ENCODE measurements at regions not wholly inside any gene's neighbourhood (a gene's known extent, or its start where the extent isn't known, plus 50 kb on each side); places are given as distances from the start of the nearest gene placed in this dataset.

- Histone ChIP-seq H3K4me3 (peak overlapping the region in 1 of 2 donors; percentile 3), H3K9me3 (no peaks in the 10 kb centered on the region), H3K36me3 (no peaks in the 10 kb centered on the region), H3K27ac (peak overlapping the region; percentile 70 to 85), H3K27me3 (no peaks in the 10 kb centered on the region), H3K4me1 (peaks cover 29 to 40% of the 10 kb centered on the region in 2 donors)
- peak; percentile 69 to 71 for DNase-seq
- TF ChIP-seq CTCF (IDR thresholded peaks at IDR 0.05) (peak in 1 of 4 experiments; percentile 3), POLR2A (IDR thresholded peaks at IDR 0.05) (no peak)
- intact Hi-C loops (cut with DNase I; ENCODE audit: low total_unique reads), result loop anchor here (10.0 kb wide), 1 partner anchor 90 kb away; no protein-coding TSS in a partner anchor
These were observed 260.5 kb upstream of the KLF14 start for GRCh38 chr7:130994378-130995115.

GRCh38 chr7:130995252-130996081, 261.5 kb upstream of the KLF14 start:
- TF ChIP-seq CTCF (IDR thresholded peaks at IDR 0.05) (no peak), POLR2A (IDR thresholded peaks at IDR 0.05) (no peak)
- H3K27me3 ChIP-seq, result no peaks in the 10 kb centered on the region
- H3K4me1 ChIP-seq, result peaks cover 32 to 39% of the 10 kb centered on the region in 2 donors
- peak overlapping the region in 1 of 2 donors; percentile 1 for H3K4me3 ChIP-seq
- intact Hi-C loops (cut with DNase I; ENCODE audit: low total_unique reads), result loop anchor here (10.0 kb wide), 1 partner anchor 91 kb away; no protein-coding TSS in a partner anchor
- no peak for DNase-seq
- no peaks in the 10 kb centered on the region for H3K9me3 ChIP-seq
- H3K27ac ChIP-seq, result peak overlapping the region; percentile 70 to 85
- no peaks in the 10 kb centered on the region for H3K36me3 ChIP-seq

GRCh38 chr7:130996205-130996832, 262.3 kb upstream of the KLF14 start:
- Histone ChIP-seq H3K27me3 (no peaks in the 10 kb centered on the region), H3K27ac (peak overlapping the region; percentile 70 to 85), H3K9me3 (no peaks in the 10 kb centered on the region), H3K36me3 (no peaks in the 10 kb centered on the region), H3K4me3 (peak overlapping the region in 1 of 2 donors; percentile 10), H3K4me1 (peaks cover 32 to 39% of the 10 kb centered on the region in 2 donors)
- TF ChIP-seq POLR2A (IDR thresholded peaks at IDR 0.05), result peak in 1 of 2 donors; percentile 3
- no peak for TF ChIP-seq CTCF (IDR thresholded peaks at IDR 0.05)
- intact Hi-C loops (cut with DNase I; ENCODE audit: low total_unique reads), result loop anchor here (10.0 kb wide), 1 partner anchor 92 kb away; no protein-coding TSS in a partner anchor
- DNase-seq, result no peak

- H3K9me3 ChIP-seq, result no peaks in the 10 kb centered on the region
- peak overlapping the region; percentile 70 to 85 for H3K27ac ChIP-seq
- H3K4me1 ChIP-seq, result peaks cover 32 to 38% of the 10 kb centered on the region in 2 donors
- no peak for DNase-seq
- no peaks in the 10 kb centered on the region for H3K27me3 ChIP-seq
- H3K36me3 ChIP-seq, result no peaks in the 10 kb centered on the region
- H3K4me3 ChIP-seq, result peak overlapping the region in 1 of 2 donors; percentile 10
- intact Hi-C loops (cut with DNase I; ENCODE audit: low total_unique reads), result loop anchor here (10.0 kb wide), 1 partner anchor 92 kb away; no protein-coding TSS in a partner anchor
- TF ChIP-seq POLR2A (IDR thresholded peaks at IDR 0.05) (peak in 1 of 2 donors; percentile 6), CTCF (IDR thresholded peaks at IDR 0.05) (no peak)
These were observed 262.8 kb upstream of the KLF14 start for GRCh38 chr7:130996833-130997231.
